ENCODE measurements at regions not wholly inside any gene's neighbourhood (a gene's known extent, or its start where the extent isn't known, plus 50 kb on each side); places are given as distances from the start of the nearest gene placed in this dataset.

- no peak for DNase-seq (ENCODE audit: low spot score)
- no peaks in the 10 kb centered on the region for H3K27me3 Mint-ChIP-seq (ENCODE audit: unreplicated experiment)
- no peaks in the 10 kb centered on the region for H3K9me3 Mint-ChIP-seq (ENCODE audit: unreplicated experiment)
- no peak overlapping the region for H3K27ac Mint-ChIP-seq (ENCODE audit: unreplicated experiment)
- no peaks in the 10 kb centered on the region for H3K4me1 Mint-ChIP-seq (ENCODE audit: unreplicated experiment)
- no peak for TF ChIP-seq CTCF (IDR thresholded peaks at IDR 0.05; ENCODE audit: unreplicated experiment)
- no peaks in the 10 kb centered on the region for H3K36me3 Mint-ChIP-seq (ENCODE audit: low read depth, unreplicated experiment)
- no peak overlapping the region for H3K4me3 Mint-ChIP-seq (ENCODE audit: unreplicated experiment)
Measured at GRCh38 chr2:58803192-58803591, 562.1 kb upstream of the FANCL start.

DNA sequence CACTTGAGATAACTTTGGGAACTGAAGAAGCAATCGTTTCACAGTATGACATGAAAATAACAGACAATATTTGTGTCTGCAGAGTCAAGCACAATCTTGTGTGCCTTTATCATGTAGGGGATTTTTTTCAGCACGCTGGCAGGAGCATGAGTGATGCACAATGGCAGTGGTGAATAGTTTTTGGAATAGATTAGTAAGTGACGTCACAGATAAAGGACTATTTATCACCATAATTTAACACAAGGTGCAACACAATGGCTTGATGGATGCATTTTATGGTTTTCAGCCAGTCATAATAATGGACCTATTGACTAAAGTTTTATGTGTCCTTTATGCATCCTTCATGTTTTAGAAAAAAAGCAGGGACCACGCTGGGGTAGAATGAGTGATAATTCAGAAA, 559.8 kb upstream of the FANCL start:
- TF ChIP-seq CTCF (IDR thresholded peaks at IDR 0.05; ENCODE audit: unreplicated experiment): no peak
- Mint-ChIP-seq H3K27me3 (ENCODE audit: unreplicated experiment) (no peaks in the 10 kb centered on the region), H3K9me3 (ENCODE audit: unreplicated experiment) (no peaks in the 10 kb centered on the region), H3K4me1 (ENCODE audit: unreplicated experiment) (no peaks in the 10 kb centered on the region), H3K36me3 (ENCODE audit: low read depth, unreplicated experiment) (no peaks in the 10 kb centered on the region), H3K27ac (ENCODE audit: unreplicated experiment) (no peak overlapping the region), H3K4me3 (ENCODE audit: unreplicated experiment) (no peak overlapping the region)
- no peak for DNase-seq (ENCODE audit: low spot score)

DNA sequence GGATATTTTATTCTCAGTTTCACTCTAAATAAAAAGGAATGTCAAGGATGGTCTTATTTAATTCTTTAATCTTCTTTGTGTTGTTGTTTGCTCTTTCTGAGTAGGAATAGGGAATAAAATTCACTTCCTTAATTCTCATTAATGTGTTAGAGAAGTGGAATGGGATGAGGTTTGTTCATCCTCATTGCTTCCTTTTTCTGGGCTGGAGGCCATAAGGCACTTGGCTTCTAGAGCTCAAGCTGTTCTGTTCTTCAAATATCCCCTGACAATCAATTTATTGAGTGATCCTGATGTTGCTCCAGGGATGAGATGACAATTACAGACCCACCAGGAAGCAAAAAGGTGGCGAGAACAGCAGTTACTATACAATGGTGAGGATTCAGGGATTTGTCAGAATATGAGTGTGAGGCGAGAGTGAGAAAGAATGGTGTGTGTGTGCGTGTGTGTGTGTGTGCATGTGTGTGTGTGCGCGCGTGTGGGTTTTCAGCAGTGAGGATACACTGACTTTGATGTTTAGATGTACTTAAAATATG, 557.6 kb upstream of the FANCL start:
- H3K27ac Mint-ChIP-seq (ENCODE audit: unreplicated experiment): no peak overlapping the region
- no peak overlapping the region for H3K4me3 Mint-ChIP-seq (ENCODE audit: unreplicated experiment)
- no peak for TF ChIP-seq CTCF (IDR thresholded peaks at IDR 0.05; ENCODE audit: unreplicated experiment)
- no peaks in the 10 kb centered on the region for H3K9me3 Mint-ChIP-seq (ENCODE audit: unreplicated experiment)
- no peaks in the 10 kb centered on the region for H3K36me3 Mint-ChIP-seq (ENCODE audit: low read depth, unreplicated experiment)
- no peaks in the 10 kb centered on the region for H3K4me1 Mint-ChIP-seq (ENCODE audit: unreplicated experiment)
- no peaks in the 10 kb centered on the region for H3K27me3 Mint-ChIP-seq (ENCODE audit: unreplicated experiment)
- DNase-seq (ENCODE audit: low spot score): no peak

DNA sequence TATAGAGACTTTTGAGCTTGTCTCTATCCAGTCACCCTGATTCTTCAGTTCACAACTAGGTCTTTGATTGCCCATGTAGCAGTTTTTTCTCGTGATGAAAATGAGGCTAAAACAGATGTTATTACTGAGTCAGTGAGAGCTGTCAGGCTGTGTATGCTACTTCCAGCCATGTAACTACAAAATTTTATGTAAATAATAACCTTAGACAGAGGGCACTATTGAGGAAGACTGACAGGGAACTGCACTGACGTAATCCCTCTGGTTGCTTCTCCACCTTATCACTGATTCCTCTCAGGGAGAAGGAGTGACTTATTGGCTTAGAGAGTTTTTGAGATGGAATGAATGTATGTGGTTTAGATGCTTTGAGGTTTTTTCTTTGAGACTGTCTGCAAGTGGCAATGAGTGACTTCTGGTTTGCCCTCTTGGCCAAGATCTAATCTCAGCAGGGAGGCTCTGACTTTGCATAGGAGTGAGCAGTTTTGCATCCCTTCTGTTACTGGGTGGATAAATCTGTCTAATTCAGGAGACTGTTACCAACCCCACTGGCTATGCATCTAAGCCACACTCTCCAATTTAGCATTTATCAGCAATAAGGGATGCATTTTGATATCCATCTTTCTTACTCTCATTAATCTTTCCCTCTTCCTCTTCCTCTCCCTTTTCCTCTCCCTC, 555.2 kb upstream of the FANCL start:
- H3K36me3 Mint-ChIP-seq (ENCODE audit: low read depth, unreplicated experiment): no peaks in the 10 kb centered on the region
- no peak for DNase-seq (ENCODE audit: low spot score)
- TF ChIP-seq CTCF (IDR thresholded peaks at IDR 0.05; ENCODE audit: unreplicated experiment): no peak
- H3K27me3 Mint-ChIP-seq (ENCODE audit: unreplicated experiment): no peaks in the 10 kb centered on the region
- no peaks in the 10 kb centered on the region for H3K4me1 Mint-ChIP-seq (ENCODE audit: unreplicated experiment)
- H3K27ac Mint-ChIP-seq (ENCODE audit: unreplicated experiment): no peak overlapping the region
- H3K4me3 Mint-ChIP-seq (ENCODE audit: unreplicated experiment): no peak overlapping the region
- no peaks in the 10 kb centered on the region for H3K9me3 Mint-ChIP-seq (ENCODE audit: unreplicated experiment)

DNA sequence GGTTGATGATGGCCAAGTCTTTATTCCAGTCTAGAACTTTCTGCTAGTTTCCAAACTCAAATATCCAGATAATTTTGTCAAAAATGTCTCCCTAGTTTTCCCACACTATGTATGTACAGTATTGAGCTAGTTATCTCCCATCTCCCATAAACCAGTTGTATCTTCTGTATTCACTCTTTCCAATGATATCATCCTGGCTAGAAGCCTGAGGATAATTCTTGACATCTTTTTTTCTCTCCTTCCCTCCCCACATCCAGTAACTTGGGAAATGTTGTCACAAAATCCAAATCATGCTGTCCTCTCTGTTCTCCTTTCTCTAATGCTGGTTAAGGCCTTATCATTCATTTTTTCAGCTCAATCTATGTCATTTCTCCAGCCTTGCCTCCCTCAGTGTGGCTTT, 553.8 kb upstream of the FANCL start:
- no peak for TF ChIP-seq CTCF (IDR thresholded peaks at IDR 0.05; ENCODE audit: unreplicated experiment)
- no peak for DNase-seq (ENCODE audit: low spot score)
- H3K36me3 Mint-ChIP-seq (ENCODE audit: low read depth, unreplicated experiment): no peaks in the 10 kb centered on the region
- no peaks in the 10 kb centered on the region for H3K27me3 Mint-ChIP-seq (ENCODE audit: unreplicated experiment)
- H3K9me3 Mint-ChIP-seq (ENCODE audit: unreplicated experiment): no peaks in the 10 kb centered on the region
- no peak overlapping the region for H3K27ac Mint-ChIP-seq (ENCODE audit: unreplicated experiment)
- no peak overlapping the region for H3K4me3 Mint-ChIP-seq (ENCODE audit: unreplicated experiment)
- H3K4me1 Mint-ChIP-seq (ENCODE audit: unreplicated experiment): no peaks in the 10 kb centered on the region
